Panc1 (cell line): ENCODE measurements at regions not wholly inside any gene's neighbourhood (a gene's known extent, or its start where the extent isn't known, plus 50 kb on each side); places are given as distances from the start of the nearest gene placed in this dataset.

Experiments
- CTCF ChIP-seq: fragments of 450-650 bp; IDR thresholded peaks from 2 replicates; pipeline ENCODE4 v1.5.1; 2017; ENCODE audit warnings: mild to moderate bottlenecking
- POLR2AphosphoS5 ChIP-seq: IDR thresholded peaks from 2 replicates; pipeline ENCODE4 v1.6.1; 2012; ENCODE audit warnings: mild to moderate bottlenecking, low read depth, low read length, moderate library complexity
- TCF7L2 ChIP-seq: IDR thresholded peaks from 2 replicates; pipeline ENCODE4 v1.6.1; 2011; ENCODE audit warnings: mild to moderate bottlenecking, low read depth, low read length, inconsistent platforms

GRCh38 chr18:77365667-77366066, 116.0 kb downstream of the GALR1 start:
- TF ChIP-seq TCF7L2 (no peak), CTCF (no peak), POLR2AphosphoS5 (no peak)
